ENCODE measurements at regions not wholly inside any gene's neighbourhood (a gene's known extent, or its start where the extent isn't known, plus 50 kb on each side); places are given as distances from the start of the nearest gene placed in this dataset.

DNA sequence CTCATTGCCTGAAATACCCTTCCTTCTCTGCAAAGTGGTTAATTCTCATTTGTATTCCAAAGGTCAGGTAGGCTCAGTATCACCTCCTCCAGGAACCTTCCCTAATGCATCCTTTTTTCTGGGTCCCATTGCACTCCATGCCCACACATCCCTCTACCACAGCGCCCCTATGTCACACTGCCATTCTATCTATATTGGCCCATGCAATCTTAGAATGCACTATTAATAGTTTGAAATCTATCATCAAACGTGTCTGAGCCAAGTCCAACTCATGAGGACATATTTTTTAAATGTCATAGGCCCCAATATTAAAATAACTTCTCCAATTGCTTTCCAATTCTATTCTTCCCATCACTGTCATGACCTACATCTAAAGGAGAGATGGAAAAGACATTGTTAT is 495.1 kb downstream of the SOX6 start:
- no peak for DNase-seq

DNA sequence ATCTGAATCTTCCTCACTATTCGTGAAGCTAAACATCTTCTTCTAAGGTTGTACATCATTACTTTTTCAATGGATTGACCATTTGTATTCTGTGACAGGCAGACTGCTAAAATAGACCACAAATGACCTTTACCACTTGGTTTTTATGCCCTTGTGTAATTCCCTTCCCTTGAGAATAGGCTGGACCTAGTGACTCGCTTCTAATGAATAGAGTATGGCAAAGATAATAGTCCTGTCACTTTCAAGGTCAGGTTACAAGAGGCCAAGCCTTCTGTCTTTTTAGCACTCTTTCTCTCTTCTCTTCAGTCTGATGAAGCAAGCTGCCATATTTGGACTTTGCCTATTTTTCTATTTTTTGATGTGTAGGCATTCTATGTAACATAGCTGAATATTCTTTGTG is 492.9 kb downstream of the SOX6 start:
- DNase-seq, result no peak

DNA sequence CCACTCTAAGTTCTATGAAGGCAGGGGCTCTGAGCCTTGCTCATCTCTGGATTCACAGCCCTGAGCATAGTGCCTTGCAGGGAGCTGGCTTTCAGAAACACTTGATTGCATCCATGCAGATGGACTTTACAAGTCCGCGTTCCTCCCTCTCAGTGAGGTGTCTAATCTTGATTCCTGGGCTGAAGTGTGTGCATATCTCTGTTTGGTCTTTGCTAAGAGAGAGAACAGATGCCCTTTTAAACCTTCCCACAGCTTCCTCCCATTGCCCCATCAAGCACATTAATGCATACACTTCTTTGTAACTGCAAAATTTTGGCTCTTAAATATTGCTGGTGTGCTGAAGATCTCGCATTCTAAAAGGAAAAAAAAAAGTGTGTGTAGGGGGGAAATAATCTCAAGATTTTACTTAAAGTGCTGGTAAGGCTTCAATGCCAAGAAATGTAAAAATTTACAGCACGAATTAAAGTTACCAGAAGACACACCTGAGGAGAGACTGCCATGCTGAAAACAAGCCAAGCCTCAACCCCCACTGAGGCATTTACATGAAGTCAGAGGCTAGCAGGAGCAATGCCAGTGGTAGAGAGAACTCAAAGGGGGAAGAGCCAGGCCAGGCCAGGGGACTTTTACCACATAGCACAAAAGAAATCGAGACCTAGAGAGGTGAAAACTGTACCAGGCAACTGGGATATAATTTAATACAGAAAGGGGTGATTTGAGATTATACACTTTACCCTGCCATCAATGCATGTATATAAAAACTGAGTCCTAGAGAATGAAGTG is 492.1 kb downstream of the SOX6 start:
- DNase-seq, result no peak

DNA sequence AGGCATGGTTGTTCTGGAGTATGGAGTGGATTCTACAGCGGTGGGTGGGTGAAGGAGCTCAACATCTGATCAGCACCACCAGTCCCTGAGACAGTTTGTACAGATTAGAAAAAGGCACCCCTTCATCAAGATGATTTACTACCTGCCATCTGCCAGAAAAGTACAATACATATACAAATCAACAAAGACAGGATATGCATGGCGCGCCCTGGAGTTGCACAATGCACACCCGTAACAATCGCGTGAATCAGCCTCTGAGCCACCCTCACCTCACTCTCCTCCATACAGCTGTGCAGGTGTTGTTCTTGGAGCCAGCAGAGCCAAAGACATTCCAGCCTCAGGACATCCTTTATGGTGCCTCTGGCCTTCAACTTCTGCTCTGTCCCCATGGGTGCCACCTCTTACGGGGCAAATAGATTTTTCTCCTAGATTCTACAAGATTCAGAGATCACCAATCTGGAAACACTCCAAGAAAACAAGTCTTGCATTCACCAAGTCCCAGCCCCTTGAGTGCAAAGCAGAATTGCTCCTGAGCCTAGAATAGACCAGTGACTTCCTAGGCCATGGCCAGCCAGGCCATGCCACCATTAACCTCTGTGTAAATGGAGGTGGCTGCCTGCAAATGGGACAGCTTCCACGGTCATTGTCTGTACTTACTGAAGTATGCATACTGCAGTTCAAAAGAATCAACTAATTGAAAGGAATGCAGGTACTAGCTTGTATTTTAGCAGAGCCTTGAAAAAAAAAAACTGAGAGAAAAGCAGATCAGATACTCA is 490.9 kb downstream of the SOX6 start:
- no peak for DNase-seq

DNA sequence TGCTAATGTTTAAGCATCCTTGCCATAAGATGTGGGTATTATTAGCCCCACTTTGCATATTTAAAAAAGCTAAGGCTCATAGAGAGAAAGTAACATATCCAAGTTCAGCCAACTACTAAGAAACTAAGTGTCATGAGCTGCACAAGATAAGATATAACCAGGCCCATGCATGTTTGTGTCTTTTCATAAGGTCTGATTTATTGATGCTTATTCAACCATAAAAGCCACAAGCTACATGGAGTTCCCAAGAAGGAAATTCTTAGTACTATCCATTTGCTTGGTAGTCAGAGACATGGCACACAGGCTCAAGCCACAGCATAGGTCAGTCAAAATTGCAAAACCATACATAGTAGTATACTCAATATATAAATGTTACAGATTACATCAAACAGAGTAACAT is 488.5 kb downstream of the SOX6 start:
- DNase-seq, result no peak

DNA sequence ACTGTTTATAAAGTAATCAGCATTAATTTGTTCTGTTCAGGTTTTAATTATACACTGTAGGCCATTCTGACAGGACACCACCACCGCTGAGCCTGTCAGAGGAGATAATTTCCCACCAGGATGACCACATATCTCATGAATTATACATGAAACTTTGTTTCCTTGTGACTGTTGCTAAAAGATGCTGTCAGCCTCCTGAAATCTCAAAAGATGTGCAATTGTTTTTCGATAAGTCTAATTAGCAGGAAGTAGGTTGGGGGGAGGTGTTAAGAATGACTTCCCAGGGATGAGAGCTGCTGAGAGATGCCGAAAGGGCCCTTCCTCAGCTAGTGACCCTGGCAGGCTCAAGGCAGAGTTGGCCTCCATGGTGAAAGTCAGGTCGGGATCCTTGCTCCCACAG is 485.4 kb downstream of the SOX6 start:
- DNase-seq, result no peak

DNA sequence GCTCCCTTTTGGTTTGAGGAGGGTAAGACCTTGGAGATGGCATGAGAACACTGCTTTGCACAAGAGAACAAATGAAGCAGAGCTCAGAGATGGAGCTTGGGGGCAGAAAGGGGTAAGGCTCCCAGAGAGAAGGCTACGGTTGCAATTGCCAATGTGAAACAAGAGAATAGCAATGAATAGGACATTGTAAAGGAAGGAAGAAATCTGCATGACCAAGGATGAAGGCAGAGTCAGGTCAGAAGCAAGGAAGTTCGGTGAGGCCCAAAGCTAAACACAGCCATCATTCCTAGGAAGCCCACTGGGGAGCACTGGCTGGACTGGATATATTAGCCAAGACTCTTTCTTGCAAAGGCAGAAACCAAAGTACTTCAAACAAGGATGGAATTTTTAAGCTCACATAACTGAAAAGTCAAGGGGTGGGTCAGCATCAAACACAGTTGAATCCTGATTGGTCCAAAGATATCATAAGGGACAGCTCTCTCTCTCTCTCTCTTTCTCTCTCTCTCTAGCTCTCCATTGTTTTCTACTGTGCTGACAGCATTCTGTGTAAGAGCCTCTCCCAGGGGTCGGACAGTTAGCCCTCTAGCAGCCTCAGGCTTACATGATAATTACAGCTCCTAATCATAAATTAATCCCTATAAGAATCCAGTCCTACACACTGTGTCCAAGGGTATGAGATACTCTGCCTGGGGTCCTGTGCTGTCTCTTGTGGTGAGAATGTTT is 484.3 kb downstream of the SOX6 start:
- no peak for DNase-seq

DNA sequence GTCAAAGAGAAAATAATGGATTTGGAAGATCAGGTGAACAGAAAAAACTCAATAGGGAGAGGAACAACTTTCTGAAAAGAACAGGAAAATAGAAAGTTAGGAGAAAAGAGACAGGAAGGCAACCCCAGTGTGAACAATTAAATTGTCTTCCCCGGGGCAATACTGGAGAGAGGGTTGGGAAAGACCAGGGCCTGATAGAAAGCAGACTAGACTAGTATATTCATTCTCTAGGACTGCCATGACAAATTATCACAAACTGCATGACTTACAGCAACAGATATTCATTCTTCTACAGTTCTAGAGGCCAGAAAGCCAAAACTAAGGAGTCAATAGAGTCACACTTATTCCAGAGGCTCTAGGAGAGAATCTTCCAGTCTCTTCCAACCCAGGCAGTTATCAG is 482.8 kb downstream of the SOX6 start:
- no peak for DNase-seq

DNA sequence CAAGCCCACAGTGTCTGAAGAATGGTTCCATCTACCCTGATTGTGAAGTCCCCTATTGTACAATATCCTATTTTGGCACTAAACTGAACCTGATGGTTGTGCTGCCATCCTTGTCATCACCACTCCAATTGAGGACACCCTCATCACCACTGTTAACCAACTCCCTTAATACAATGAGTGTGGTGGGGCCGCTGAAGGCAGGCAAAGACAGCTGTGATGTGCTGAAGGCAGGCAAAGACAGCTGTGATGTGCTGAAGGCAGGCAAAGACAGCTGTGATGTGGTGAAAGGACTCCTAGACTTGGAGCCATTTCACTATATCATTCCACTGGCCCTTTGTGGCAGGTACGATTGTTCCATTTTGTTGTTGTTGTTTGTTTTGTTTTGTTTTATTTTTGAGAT is 481.6 kb downstream of the SOX6 start:
- no peak for DNase-seq

DNA sequence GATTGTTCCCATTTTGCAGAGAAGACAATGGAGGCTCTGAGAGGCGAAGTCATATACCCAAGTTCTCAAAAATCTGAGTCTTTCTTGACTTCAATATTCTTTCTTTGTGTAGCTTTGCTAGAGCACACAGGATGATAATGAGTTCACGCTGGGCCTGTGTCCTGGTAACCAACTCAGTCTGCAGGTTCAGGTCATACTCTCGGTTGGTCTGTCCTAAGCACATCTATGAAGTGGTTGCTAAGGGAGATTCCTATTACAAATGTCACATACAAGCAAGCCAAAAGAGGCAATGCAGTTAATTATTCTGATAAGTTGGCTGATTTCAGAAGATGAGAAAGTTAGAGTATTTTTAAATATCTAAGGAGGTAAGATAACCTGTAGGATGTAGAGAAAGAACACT is 481.0 kb downstream of the SOX6 start:
- DNase-seq, result no peak

DNA sequence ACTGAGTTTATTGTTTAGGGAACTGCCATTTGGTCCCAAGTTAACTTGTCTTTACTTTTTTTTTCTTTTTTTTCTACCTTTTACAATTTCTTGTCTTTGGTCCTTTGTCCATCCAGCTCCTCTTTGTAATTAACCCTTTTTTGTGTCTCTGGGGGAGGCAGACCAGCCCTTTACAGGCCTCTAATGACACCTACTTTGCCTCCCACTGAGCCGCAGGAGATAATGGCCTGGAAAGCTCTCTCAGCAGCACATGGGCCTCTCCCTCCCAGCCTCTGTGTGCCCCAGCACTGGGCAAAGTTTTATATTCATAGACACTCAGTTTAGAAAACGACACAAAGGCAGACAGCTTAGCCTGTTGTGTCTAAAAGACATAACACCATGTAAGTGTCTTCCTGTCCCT is 480.4 kb downstream of the SOX6 start:
- no peak for DNase-seq

DNA sequence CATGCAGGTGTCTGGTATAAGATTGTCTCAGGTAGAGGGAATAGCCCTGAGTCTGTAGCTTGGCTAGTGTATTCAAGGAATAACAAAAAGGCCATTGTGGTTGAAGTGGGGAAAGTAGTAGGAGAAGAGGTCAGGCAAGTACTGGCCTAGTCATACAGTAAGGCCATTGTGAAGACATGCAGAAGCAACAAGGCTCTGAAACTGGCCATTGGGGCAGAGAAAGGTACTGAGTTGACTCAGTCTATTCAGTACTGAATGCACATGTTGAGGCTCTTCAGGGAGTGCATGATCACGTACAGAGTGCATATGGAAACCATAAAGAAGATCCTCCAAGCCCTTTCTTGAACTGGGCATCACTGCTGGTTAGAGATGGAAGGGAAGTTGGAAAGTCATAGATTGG is 477.6 kb downstream of the SOX6 start:
- no peak for DNase-seq

DNA sequence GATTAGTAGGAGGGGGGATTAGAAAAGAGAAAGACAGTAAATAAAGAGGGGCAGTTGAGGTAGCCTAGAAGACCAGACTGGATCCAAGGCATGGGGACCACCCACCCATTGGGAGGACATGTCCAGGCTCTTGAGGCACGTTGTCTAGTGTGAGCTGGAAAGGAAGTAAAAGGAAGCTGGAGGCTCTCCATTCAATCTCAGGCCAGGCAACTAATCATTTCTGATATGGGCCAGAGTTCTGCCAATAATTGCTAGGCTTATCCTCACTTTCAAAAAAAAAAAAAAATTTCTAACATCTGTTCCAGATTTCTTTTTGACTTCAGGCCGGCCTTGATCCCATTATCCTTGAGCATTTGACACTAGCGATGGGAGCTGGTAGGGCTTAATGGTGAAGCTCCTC is 476.1 kb downstream of the SOX6 start:
- no peak for DNase-seq

DNA sequence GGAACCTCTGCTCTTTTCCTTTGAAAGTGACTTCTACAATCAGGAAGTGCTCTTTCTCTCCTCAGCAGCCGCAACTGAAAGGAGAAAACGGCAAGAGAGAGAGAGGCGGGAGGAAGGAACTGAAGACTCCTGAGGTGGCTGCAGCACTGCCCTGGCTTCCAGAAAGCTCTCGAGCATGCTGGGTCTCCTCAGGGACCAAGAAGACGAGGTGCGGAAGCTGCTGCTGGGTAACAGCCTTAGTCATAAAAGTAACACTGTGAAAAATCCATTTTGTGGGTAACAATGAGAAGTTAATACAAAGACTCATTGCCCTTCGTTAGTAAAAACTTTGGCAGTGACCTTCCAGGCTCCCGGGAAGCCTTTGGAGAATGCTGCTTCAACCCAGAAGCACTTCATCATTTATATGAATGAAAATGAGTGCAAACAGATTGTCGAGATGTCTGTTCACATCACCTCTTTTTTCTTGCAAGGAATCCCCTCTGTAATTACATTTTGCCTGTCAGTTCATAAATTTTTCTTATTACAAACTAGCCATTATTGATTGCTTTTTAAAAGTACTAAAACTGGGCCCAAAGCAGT is 473.4 kb downstream of the SOX6 start:
- no peak for DNase-seq

DNA sequence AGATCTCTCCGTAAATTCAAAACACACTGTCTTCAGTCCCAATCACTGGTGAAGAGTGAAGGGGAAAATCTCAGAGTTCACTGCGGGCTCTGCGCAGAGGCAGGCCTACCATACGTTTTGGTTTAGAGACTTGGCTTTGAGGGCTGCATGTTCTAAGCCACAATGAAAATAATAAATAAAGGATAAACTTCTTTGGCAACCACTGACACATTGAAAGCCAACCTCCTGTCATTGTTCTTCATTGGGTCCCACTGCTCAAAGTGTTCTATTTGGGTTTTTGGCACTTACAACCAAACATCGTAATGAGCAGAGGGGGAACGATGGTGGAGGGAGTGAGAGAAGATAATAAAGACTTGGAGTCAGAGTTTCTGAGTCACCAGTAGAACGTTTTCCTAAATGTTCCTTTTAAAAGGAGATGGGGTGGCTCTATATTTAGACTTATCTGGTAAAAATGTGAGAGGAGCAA is 472.9 kb downstream of the SOX6 start:
- DNase-seq, result no peak

DNA sequence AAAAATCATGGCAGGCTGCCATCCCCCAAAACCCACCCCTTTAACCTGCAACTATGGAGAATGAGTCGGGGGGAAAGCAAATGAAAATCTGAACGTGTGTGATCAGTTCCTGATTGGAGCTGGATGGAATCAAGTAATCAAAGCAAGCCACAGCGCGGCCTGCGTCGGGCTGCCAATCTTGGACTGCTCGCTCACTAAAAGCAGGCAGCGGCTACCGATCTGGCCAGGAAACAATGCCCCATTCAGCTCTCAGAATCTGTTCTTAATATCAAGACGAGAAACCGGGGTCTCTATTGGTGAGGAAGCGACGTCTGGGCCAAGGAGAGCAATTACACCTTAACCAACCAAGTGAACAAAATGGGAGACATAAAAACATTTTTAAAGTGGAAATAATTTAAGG is 472.2 kb downstream of the SOX6 start:
- no peak for DNase-seq

DNA sequence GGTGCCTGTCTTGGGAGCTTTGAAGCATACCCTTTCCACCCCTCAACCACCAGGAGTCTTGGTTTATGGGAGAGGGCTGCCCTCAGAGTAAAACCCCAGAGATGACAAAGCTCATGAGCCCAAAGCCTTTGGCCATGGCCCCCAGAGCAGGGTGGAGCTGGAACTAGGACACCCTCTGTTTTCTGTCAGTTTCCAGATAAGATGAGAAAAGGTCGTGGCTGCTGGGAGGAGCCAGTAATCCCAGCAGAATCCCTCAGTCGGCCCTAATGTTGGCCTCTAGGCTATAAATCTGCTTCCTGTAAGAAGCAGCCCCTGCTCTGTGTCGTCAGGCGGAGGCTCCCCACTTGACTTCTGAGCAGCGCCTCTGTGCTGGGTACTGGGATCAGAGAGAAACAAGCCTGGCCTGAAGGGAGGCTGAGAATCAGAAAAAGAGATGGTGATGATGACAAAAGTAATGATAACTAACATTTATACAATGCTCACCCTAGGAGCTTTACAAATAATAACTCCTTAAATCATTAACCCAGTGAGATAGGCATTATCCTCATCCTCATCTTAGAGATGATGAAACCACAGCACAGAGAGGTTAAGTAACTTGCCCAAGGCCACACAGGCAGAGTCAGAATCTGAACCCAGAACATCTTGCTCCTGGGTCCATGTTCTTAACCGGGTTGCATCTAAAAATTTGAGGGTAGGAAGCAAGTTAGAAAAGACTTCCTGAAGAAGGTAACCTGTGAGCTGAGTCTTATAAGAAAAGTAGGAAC is 471.4 kb downstream of the SOX6 start:
- no peak for DNase-seq

DNA sequence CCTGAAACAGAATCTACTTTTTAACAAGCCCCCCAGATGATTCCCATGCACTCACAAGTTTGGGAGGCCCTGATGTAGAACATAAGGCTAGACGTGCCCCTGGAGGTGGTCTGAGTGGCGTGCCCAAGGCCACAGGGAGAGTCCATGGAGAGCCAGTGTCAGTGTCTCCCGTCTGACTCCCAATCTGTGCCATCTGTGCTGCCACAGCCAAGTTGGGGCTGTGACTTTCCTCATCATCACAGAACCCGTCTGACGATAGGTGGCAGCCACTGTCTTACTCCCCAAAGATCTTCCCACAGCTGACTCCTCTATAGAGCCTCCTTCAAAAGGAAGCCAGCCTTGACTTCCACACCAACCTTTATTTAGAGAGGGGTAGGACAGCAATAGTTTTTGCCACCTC is 470.5 kb downstream of the SOX6 start:
- DNase-seq, result no peak

DNA sequence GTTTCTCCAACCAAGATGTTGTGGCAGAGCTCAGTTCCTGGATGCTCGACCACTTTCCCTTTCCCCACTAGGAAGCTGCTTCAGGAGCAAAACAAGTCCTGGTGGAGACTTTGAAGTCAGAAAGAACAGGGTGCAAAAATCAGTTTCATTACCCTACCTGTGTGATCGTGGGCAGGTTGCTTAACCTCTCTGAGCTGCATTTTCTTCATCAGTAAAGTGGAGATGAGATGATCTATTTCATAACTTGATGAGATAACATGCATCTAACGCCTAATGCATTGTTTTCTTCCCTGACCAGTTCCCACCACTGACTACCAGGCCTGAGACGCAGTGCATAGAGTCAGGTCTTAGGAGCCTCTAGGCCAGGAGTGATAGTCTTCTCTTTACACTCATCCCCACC is 470.0 kb downstream of the SOX6 start:
- DNase-seq, result no peak

DNA sequence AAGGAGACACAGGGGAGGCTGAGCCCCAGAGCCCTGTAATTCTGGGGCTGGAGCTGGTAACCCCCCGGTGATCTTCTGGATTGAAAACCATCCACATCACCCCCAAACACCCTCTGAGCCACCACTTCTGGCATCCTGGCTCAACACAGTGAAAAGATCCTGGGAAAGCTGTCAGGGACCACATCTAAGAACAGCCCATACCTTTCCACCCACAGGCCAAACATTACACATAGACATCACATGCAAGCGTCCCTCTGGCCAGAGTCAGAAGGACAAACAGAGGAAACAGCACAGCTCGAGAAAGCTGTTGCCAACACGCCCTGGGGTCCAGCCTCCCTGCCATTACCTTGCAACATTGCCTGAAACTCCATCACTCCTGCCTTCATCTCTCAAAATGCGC is 469.5 kb downstream of the SOX6 start:
- DNase-seq, result no peak

DNA sequence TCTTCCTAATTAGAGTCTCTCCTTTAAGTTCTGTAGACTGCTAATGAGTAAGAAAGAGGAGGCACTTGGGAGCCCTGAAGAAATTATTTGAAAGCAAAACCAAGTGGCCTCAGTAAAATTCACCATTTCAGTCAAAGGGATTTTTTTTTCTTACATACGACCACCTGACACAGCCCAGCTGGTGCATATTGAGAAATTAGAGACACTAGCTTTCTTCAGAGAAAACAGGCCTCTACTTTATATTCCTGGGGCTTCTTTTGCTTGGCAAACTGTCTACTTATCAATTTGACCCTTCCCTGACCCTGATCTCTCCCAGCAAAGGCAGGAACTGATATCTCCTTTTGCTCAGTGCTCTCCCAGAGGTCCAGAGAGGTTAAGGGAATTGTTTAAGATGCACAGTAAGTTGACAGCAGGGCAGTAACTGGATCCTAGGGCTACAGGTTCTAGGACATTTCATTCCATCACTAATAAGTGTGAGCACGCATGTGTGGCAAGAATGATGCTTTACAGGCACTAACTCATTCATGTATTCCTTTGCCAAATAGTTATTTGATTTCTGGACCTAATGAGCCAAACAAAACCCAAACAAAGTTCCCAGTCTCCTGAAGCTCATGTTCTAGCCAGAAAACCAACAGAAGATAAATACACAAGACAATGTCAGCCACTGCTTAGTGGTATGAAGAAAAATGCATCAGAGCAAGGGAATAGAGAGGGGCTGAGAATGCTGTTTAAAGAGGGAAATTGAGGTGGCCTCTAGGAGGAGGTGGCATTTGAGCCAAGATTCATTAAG is 467.6 kb downstream of the SOX6 start:
- no peak for DNase-seq

Data from NCI-H1417 treated with DMSO at 0.1 percent for 48 hours (cell line).